ENCODE measurements at regions not wholly inside any gene's neighbourhood (a gene's known extent, or its start where the extent isn't known, plus 50 kb on each side); places are given as distances from the start of the nearest gene placed in this dataset.

DNA sequence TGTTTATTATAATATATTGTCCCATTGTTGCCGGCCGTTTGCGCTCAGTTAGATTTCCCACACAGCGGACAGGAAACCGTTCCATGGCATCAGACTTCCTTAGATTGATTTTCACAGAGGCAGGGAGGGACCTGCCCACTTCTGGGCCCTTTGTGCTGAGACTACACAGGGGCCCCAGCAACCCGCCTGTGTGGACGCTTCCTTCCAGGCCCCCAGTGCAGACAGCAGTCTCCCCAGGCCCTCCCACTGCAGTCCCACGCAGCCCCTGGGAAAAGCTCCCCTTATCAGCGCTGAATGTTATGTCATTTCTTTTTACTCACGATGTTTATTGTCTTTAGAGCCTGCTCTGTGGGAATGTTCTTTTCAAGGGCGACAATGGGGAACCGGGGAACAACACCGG lies 351.7 kb upstream of the ARGLU1 start:
- TF ChIP-seq, protein P1, sequence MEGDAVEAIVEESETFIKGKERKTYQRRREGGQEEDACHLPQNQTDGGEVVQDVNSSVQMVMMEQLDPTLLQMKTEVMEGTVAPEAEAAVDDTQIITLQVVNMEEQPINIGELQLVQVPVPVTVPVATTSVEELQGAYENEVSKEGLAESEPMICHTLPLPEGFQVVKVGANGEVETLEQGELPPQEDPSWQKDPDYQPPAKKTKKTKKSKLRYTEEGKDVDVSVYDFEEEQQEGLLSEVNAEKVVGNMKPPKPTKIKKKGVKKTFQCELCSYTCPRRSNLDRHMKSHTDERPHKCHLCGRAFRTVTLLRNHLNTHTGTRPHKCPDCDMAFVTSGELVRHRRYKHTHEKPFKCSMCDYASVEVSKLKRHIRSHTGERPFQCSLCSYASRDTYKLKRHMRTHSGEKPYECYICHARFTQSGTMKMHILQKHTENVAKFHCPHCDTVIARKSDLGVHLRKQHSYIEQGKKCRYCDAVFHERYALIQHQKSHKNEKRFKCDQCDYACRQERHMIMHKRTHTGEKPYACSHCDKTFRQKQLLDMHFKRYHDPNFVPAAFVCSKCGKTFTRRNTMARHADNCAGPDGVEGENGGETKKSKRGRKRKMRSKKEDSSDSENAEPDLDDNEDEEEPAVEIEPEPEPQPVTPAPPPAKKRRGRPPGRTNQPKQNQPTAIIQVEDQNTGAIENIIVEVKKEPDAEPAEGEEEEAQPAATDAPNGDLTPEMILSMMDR (IDR thresholded peaks at IDR 0.05; ENCODE audit: poor library complexity, severe bottlenecking) = no peak
- TF ChIP-seq EZH2 (IDR thresholded peaks at IDR 0.05; ENCODE audit: borderline replicate concordance, insufficient read depth, low read length, poor library complexity, severe bottlenecking) (no peak), SMC3 (conservative IDR thresholded peaks at IDR 0.05; ENCODE audit: poor library complexity) (no peak), EP300 (conservative IDR thresholded peaks at IDR 0.05; ENCODE audit: poor library complexity, severe bottlenecking) (no peak), TAF1 (IDR thresholded peaks at IDR 0.05; ENCODE audit: low read depth) (no peak), RAD21 (conservative IDR thresholded peaks at IDR 0.05) (no peak), POLR2AphosphoS5 (IDR thresholded peaks at IDR 0.05) (no peak), MXI1 (conservative IDR thresholded peaks at IDR 0.05; ENCODE audit: poor library complexity, severe bottlenecking) (no peak)
- TF ChIP-seq, protein P2, sequence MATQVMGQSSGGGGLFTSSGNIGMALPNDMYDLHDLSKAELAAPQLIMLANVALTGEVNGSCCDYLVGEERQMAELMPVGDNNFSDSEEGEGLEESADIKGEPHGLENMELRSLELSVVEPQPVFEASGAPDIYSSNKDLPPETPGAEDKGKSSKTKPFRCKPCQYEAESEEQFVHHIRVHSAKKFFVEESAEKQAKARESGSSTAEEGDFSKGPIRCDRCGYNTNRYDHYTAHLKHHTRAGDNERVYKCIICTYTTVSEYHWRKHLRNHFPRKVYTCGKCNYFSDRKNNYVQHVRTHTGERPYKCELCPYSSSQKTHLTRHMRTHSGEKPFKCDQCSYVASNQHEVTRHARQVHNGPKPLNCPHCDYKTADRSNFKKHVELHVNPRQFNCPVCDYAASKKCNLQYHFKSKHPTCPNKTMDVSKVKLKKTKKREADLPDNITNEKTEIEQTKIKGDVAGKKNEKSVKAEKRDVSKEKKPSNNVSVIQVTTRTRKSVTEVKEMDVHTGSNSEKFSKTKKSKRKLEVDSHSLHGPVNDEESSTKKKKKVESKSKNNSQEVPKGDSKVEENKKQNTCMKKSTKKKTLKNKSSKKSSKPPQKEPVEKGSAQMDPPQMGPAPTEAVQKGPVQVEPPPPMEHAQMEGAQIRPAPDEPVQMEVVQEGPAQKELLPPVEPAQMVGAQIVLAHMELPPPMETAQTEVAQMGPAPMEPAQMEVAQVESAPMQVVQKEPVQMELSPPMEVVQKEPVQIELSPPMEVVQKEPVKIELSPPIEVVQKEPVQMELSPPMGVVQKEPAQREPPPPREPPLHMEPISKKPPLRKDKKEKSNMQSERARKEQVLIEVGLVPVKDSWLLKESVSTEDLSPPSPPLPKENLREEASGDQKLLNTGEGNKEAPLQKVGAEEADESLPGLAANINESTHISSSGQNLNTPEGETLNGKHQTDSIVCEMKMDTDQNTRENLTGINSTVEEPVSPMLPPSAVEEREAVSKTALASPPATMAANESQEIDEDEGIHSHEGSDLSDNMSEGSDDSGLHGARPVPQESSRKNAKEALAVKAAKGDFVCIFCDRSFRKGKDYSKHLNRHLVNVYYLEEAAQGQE (IDR thresholded peaks at IDR 0.05; ENCODE audit: borderline replicate concordance) = no peak

All from neural cell (in vitro differentiated cells).